LNCaP clone FGC (cell line): ENCODE measurements at regions not wholly inside any gene's neighbourhood (a gene's known extent, or its start where the extent isn't known, plus 50 kb on each side); places are given as distances from the start of the nearest gene placed in this dataset.

Experiments used
- DNase-seq: peaks from one replicate; pipeline ENCODE4 v3.0.0-alpha.2; 2011; ENCODE audit warnings: low read depth
- H3K4me3 ChIP-seq: 2 replicates; pipeline ENCODE4 v1.5.1; 2011; ENCODE audit warnings: mild to moderate bottlenecking, low read depth, low read length, control low read depth
- TF ChIP-seq, protein P1 (sequence below): IDR thresholded peaks from 2 replicates; pipeline ENCODE4 v1.5.1; 2012; ENCODE audit warnings: mild to moderate bottlenecking; ENCODE audit not compliant: control insufficient read depth, insufficient read depth; ENCODE audit errors: extremely low read depth

DNA sequence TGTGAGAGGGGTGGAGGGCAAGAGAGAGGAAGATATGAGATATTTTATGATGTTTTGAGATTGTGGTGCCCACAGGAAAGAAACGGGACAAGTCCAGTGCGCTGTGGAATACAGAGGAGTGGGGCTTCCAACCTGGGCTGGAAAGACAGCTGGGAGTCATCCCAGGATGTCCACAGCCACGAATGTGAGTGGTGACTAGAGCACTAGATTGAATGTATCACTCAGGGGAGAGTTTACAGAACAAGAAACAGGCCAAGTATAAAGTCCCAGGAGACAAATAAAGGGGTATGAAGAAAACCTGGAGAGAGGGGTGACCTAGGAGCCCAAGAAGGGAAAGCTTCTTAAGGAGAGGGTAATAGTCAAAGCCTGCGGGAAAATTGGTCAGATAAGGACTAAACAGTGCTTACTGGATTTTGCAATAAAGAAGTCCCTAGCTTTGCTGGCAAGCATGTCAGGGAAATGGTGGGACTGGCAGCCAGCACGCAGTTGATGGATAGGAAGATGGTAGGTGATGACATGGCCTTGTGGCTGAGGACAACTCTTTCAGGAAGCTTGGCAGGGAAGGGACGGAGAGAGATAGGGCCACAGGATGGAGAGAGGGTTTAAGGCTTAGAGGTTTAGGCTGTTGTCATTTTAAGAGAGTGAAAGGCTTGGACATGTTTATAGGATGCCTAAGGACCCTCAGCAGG, 114.5 kb downstream of the AXIN2 start:
- TF ChIP-seq, protein P1, sequence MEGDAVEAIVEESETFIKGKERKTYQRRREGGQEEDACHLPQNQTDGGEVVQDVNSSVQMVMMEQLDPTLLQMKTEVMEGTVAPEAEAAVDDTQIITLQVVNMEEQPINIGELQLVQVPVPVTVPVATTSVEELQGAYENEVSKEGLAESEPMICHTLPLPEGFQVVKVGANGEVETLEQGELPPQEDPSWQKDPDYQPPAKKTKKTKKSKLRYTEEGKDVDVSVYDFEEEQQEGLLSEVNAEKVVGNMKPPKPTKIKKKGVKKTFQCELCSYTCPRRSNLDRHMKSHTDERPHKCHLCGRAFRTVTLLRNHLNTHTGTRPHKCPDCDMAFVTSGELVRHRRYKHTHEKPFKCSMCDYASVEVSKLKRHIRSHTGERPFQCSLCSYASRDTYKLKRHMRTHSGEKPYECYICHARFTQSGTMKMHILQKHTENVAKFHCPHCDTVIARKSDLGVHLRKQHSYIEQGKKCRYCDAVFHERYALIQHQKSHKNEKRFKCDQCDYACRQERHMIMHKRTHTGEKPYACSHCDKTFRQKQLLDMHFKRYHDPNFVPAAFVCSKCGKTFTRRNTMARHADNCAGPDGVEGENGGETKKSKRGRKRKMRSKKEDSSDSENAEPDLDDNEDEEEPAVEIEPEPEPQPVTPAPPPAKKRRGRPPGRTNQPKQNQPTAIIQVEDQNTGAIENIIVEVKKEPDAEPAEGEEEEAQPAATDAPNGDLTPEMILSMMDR, result no peak
- H3K4me3 ChIP-seq, result no peak overlapping the region
- DNase-seq, result no peak

DNA sequence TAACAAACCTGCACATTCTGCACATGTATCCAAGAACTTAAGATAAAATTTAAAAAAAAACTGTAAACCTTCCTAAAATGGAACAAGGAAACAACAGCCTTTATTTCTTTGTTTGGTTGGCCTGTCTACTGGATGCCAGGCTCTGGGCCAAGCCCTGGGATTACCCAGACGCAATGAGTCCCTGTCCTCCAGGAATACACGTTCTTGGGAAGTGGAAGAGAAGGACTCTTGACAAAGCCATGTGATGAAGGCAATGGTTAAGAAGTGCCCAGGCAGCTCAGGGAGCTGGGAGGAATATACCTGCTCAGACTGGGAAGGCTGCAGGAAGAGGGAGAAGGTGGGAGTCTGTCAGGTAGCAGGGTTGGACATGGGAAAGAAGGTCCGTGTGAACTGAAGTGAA, 115.4 kb downstream of the AXIN2 start:
- no peak for DNase-seq
- no peak overlapping the region for H3K4me3 ChIP-seq
- TF ChIP-seq, protein P1, result no peak

DNA sequence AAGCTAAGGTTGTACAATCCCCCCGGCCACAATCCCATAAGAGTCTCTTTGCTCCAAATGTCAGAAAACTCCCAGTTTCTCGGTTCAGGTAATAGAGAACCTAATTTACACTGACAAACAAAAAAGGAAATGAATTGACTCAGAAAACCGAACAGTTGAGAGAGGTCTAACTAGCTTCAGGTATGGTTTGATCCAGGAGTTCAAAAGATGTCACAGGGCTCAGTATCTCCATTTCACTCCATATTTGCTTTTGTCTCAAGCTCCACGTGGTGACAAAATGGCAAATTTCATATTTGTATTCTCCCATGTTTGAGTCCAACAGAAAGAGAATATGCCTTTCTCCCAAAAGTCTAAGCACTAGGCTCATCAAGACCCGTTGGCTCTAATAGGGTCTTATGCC, 117.4 kb downstream of the AXIN2 start:
- DNase-seq, result no peak
- H3K4me3 ChIP-seq, result no peak overlapping the region
- TF ChIP-seq, protein P1, result no peak

DNA sequence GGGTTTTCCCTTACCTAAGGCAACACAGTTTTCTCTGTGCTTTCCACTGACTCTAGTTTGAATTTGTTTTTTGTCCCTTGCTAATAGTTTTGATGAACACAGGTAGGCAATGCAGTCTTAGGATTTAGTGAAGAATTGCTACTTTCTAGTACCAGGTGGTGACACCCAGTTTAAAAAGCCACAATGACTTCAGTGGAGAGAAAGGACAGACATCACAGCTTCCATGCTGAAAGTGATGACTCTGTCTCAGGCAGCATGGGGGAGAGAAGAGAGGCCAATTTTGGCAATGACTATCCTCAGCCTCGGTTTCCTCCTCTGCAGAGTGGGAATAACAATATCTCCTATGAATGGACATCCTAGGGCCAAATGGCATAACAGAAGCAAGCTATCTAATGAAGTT, 118.8 kb downstream of the AXIN2 start:
- TF ChIP-seq, protein P1, result no peak
- DNase-seq, result no peak
- H3K4me3 ChIP-seq, result no peak overlapping the region

DNA sequence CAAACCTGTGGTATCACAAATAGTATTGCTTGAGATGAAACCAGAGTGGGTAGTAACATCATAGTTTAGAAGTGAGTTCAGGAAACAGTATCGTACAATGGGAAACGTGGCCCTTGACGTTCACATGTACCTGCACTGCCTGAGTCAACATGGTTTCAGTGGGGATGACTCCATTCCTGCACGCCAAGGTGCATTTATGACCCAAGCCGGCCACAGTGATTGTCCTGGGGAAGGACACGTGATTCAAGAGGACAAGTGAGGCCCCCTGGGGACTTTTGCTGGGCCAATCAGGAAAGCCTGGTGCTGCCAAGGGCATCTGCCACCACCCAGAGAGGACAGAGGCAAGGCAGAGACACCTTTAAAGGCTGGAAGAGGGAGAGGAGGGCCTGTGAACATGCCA, 119.2 kb downstream of the AXIN2 start:
- H3K4me3 ChIP-seq, result no peak overlapping the region
- TF ChIP-seq, protein P1, result no peak
- DNase-seq, result no peak

DNA sequence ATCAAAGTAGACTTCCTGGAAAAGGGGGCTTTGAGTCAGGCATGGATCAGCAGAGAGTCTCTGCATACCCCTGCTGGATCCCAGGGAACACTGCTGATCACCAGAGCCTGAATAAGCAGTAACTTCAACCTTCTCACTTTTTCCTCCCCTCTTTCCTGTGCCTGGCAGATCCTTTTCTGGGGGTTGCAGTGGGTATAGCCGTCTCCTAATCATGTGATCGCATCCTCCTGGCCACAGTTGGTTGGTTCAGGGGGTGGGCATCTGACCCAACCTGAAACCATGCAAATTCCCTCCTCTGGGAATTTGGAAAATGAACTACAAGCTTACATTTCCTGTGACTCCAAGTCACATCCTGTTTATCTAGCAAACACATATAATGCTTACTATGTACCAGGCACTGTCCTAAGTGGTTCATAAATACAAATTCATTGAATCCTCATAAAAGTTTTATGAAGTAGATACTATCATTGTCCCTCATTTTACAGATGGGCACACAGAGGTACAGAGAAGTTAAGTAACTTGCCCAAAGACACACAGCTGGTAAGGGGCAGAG, 120.3 kb downstream of the AXIN2 start:
- H3K4me3 ChIP-seq, result no peak overlapping the region
- peak; percentile 64 for DNase-seq
- TF ChIP-seq, protein P1, result no peak

DNA sequence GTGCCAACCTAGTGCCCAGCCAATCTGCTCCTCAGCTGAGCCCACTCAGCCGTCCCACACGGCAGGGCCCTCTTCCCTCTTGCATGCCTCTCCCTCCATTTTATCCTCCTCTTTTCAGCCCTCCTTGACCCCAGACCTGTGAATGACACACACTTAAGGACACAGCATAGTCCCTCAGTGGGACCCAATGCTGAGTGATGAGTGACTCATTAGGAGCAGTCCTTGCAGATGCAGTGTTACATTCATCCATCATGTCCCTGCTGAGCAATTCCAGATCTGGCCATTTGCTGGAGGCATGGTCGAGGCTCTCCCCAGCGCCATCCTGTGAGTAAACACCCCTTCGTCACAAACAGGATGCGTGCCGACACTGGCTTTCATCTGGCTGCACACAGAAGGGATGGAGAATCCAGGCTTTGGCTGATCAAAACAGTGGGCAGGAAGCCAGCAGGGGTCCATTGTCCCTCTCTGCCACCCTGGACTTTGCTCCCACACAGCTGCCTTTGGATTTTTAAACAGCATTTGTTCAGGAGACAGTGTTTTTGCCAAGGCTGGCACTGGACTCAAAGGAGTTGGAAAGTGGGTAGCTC, 122.6 kb downstream of the AXIN2 start:
- no peak for DNase-seq
- TF ChIP-seq, protein P1, result no peak
- H3K4me3 ChIP-seq, result no peak overlapping the region
